ENCODE measurements at regions not wholly inside any gene's neighbourhood (a gene's known extent, or its start where the extent isn't known, plus 50 kb on each side); places are given as distances from the start of the nearest gene placed in this dataset.

GRCh38 chr13:50451609-50452008, 391.9 kb downstream of the DLEU7 start:
- TF ChIP-seq MAFK (IDR thresholded peaks at IDR 0.05; ENCODE audit: low read depth, low read length) (no peak), CEBPB (IDR thresholded peaks at IDR 0.05; ENCODE audit: low read depth, low read length) (no peak), RAD21 (IDR thresholded peaks at IDR 0.05; ENCODE audit: low read length) (no peak), CTCF (conservative IDR thresholded peaks at IDR 0.05; ENCODE audit: low read depth, low read length) (no peak), USF2 (IDR thresholded peaks at IDR 0.05; ENCODE audit: low read depth, low read length) (no peak), MXI1 (IDR thresholded peaks at IDR 0.05; ENCODE audit: borderline replicate concordance, low read depth, low read length) (no peak), POLR2A (IDR thresholded peaks at IDR 0.05; ENCODE audit: low read depth, low read length) (no peak)
